IMR-90 (cell line): ENCODE measurements at regions not wholly inside any gene's neighbourhood (a gene's known extent, or its start where the extent isn't known, plus 50 kb on each side); places are given as distances from the start of the nearest gene placed in this dataset.

ENCODE experiments used
- ATAC-seq: fragments of 200-7000 bp; cut with Tn5 transposase; 2 replicates; pipeline ENCODE4 v1.9.1; 2020; ENCODE audit warnings: low read depth, mild to moderate bottlenecking, moderate library complexity
- BruUV-seq: library from RNA; stranded (reverse); fragments of 400-500 nt; replicated peaks from 2 replicates; lab custom pipeline; 2021; lab: Mats Ljungman, UMichigan
- CTCF ChIA-PET: fragments of 300-600 bp; formaldehyde crosslinking; extraction: SDS; loops from one replicate; lab custom pipeline; 2021; ENCODE audit warnings: antibody characterized with exemption; lab: Yijun Ruan, JAX
- POLR2A ChIA-PET: fragments of 300-600 bp; sonication (Branson Sonifier 250); formaldehyde crosslinking; loops from one replicate; lab custom pipeline; 2022; ENCODE audit warnings: antibody characterized with exemption; ENCODE audit not compliant: unreplicated experiment; lab: Charles Lee
- DNase-seq: peaks from one replicate; pipeline ENCODE4 v3.0.0; 2013
- H2AFZ ChIP-seq: replicated peaks from 2 replicates; pipeline ENCODE3; 2013; ENCODE audit warnings: low read length, mild to moderate bottlenecking; ENCODE audit not compliant: poor library complexity
- H2AK5ac ChIP-seq: 2 replicates; pipeline ENCODE4 v1.6.1; 2013; ENCODE audit warnings: low read depth, low read length, inconsistent platforms
- H2AK9ac ChIP-seq: replicated peaks from 2 replicates; pipeline ENCODE3; 2013; ENCODE audit warnings: mild to moderate bottlenecking, low read depth, low read length, moderate library complexity; ENCODE audit not compliant: poor library complexity
- H2BK120ac ChIP-seq: 2 replicates; pipeline ENCODE4 v1.6.1; 2013; ENCODE audit warnings: low read depth, low read length, inconsistent platforms
- H2BK15ac ChIP-seq: 3 replicates; pipeline ENCODE4 v1.6.1; 2013; ENCODE audit warnings: low read depth, low read length, inconsistent platforms
- H2BK20ac ChIP-seq: 2 replicates; pipeline ENCODE4 v1.6.1; 2013; ENCODE audit warnings: low read depth, mild to moderate bottlenecking, inconsistent platforms, low read length, moderate library complexity
- H2BK5ac ChIP-seq: 2 replicates; pipeline ENCODE4 v1.6.1; 2013; ENCODE audit warnings: mild to moderate bottlenecking, low read depth, low read length, inconsistent platforms; ENCODE audit not compliant: poor library complexity, severe bottlenecking
- H3K14ac ChIP-seq: replicated peaks from 2 replicates; pipeline ENCODE4 v1.6.1; 2013; ENCODE audit warnings: low read depth, low read length, inconsistent platforms
- H3K18ac ChIP-seq: 2 replicates; pipeline ENCODE4 v1.6.1; 2013; ENCODE audit warnings: low read depth, low read length, control low read depth
- H3K23ac ChIP-seq: 2 replicates; pipeline ENCODE4 v1.6.1; 2013; ENCODE audit warnings: low read depth, low read length, inconsistent platforms
- H3K27ac ChIP-seq: 2 replicates; pipeline ENCODE4 v1.5.1; 2013; ENCODE audit warnings: mild to moderate bottlenecking, control low read depth, low read length; ENCODE audit not compliant: insufficient read depth
- H3K27me3 ChIP-seq: 2 replicates; pipeline ENCODE4 v1.6.1; 2013; ENCODE audit warnings: low read length; ENCODE audit not compliant: control insufficient read depth, insufficient read depth
- H3K36me3 ChIP-seq: 2 replicates; pipeline ENCODE4 v1.6.1; 2013; ENCODE audit warnings: low read length, mixed read lengths; ENCODE audit not compliant: control insufficient read depth, insufficient read depth
- H3K4ac ChIP-seq: 2 replicates; pipeline ENCODE4 v1.6.1; 2013; ENCODE audit warnings: low read depth, low read length, inconsistent platforms
- H3K4me1 ChIP-seq: 2 replicates; pipeline ENCODE4 v1.6.1; 2013; ENCODE audit warnings: low read length, mixed read lengths; ENCODE audit not compliant: control insufficient read depth, insufficient read depth
- H3K4me2 ChIP-seq: 2 replicates; pipeline ENCODE4 v1.6.1; 2013; ENCODE audit warnings: low read depth, mild to moderate bottlenecking, control low read depth, low read length, moderate library complexity
- H3K4me3 ChIP-seq: 2 replicates; pipeline ENCODE4 v1.5.1; 2013; ENCODE audit warnings: low read depth, mild to moderate bottlenecking, control low read depth, low read length, moderate library complexity; ENCODE audit not compliant: insufficient read depth
- H3K56ac ChIP-seq: 2 replicates; pipeline ENCODE4 v1.6.1; 2013; ENCODE audit warnings: low read length, inconsistent platforms; ENCODE audit not compliant: insufficient read depth; ENCODE audit errors: extremely low read depth
- H3K79me1 ChIP-seq, 2 experiments: 2 replicates each; pipeline ENCODE4 v1.6.1; 2013; ENCODE audit warnings: low read length in 2 of 2, inconsistent platforms in 1 of 2, low read depth in 1 of 2
- H3K9ac ChIP-seq: 2 replicates; pipeline ENCODE4 v1.6.1; 2013; ENCODE audit warnings: low read depth, low read length, control low read depth
- H3K9me1 ChIP-seq: 2 replicates; pipeline ENCODE4 v1.6.1; 2013; ENCODE audit warnings: low read length, inconsistent platforms; ENCODE audit not compliant: insufficient read depth
- H3K9me3 ChIP-seq: 2 replicates; pipeline ENCODE4 v1.6.1; 2013; ENCODE audit warnings: low read length; ENCODE audit not compliant: control insufficient read depth, insufficient read depth
- H4K20me1 ChIP-seq: 2 replicates; pipeline ENCODE4 v1.6.1; 2013; ENCODE audit warnings: low read length, inconsistent platforms; ENCODE audit not compliant: insufficient read depth
- H4K5ac ChIP-seq: 2 replicates; pipeline ENCODE4 v1.6.1; 2013; ENCODE audit warnings: mild to moderate bottlenecking, low read depth, low read length, control low read depth
- H4K8ac ChIP-seq, 2 experiments: 2 replicates each; pipeline ENCODE4 v1.6.1; 2013; ENCODE audit warnings: low read depth in 2 of 2, low read length in 2 of 2, control low read depth in 1 of 2, inconsistent platforms in 1 of 2
- H4K91ac ChIP-seq: 2 replicates; pipeline ENCODE4 v1.6.1; 2013; ENCODE audit warnings: low read depth, low read length, inconsistent platforms; ENCODE audit not compliant: insufficient read depth
- CTCF ChIP-seq: conservative IDR thresholded peaks from 2 replicates; pipeline ENCODE4 v1.5.1; 2012; ENCODE audit warnings: mild to moderate bottlenecking, low read depth, low read length, improper control_type of control experiment
- MAFK ChIP-seq: IDR thresholded peaks from 2 replicates; pipeline ENCODE4 v1.6.1; 2012; ENCODE audit warnings: low read depth, low read length, improper control_type of control experiment
- MAZ ChIP-seq: IDR thresholded peaks from 2 replicates; pipeline ENCODE4 v1.6.1; 2012; ENCODE audit warnings: low read depth, mild to moderate bottlenecking, low read length, improper control_type of control experiment, moderate library complexity, borderline replicate concordance
- MXI1 ChIP-seq: IDR thresholded peaks from 2 replicates; pipeline ENCODE4 v1.6.1; 2012; ENCODE audit warnings: low read depth, mild to moderate bottlenecking, low read length, moderate library complexity, borderline replicate concordance
- POLR2A ChIP-seq: IDR thresholded peaks from 2 replicates; pipeline ENCODE4 v1.6.1; 2012; ENCODE audit warnings: mild to moderate bottlenecking, low read depth, low read length
- RFX5 ChIP-seq: IDR thresholded peaks from 2 replicates; pipeline ENCODE4 v1.8.0; 2012; ENCODE audit warnings: low read depth, mild to moderate bottlenecking, low read length, moderate library complexity
- SMC3 ChIP-seq: fragments of 150-350 bp; IDR thresholded peaks from 2 replicates; pipeline ENCODE4 v1.6.1; 2016; ENCODE audit warnings: low read depth, mild to moderate bottlenecking, antibody characterized with exemption, low read length, moderate library complexity
- WGBS, 2 experiments: methylation state at CpG; one replicate each; pipeline versions ENCODE4 v1.1.5 to v1.1.7; 2013; ENCODE audit warnings: missing lambda C conversion rate in 2 of 2; ENCODE audit not compliant: insufficient read length in 1 of 2; ENCODE audit errors: extremely low coverage in 2 of 2; 5-methylcytosine and 5-hydroxymethylcytosine counted together
- dilution Hi-C: fragments of 300-500 bp; cut with HindIII; formaldehyde crosslinking; loops from one replicate; pipeline ENCODE4 v1.14.3; 2018; ENCODE audit warnings: low sequenced_read_pairs; ENCODE audit not compliant: unreplicated experiment
- in situ Hi-C: fragments of 300-500 bp; cut with MboI; formaldehyde crosslinking; loops from 3 replicates; pipeline ENCODE4 v1.14.3; 2019; ENCODE audit warnings: low sequenced_read_pairs, inconsistent platforms, mixed read lengths
- intact Hi-C: fragments of 100-400 bp; cut with micrococcal nuclease; formaldehyde crosslinking; loops from 2 replicates; pipeline ENCODE4 v1.10.0; 2022
- TF ChIP-seq, protein P1 (sequence below): fragments of 150-350 bp; IDR thresholded peaks from 2 replicates; pipeline ENCODE4 v1.6.1; 2016; ENCODE audit warnings: low read depth, mild to moderate bottlenecking, low read length, moderate library complexity, borderline replicate concordance

GRCh38 chr10:128386231-128386630 is 260.0 kb upstream of the MKI67 start:
- H3K14ac ChIP-seq, result no peak overlapping the region
- ATAC-seq (no peak), DNase-seq (no peak)
- no peaks in the 10 kb centered on the region for H3K79me1 ChIP-seq
- H2BK20ac ChIP-seq, result no peak overlapping the region
- no peak overlapping the region for H2BK5ac ChIP-seq
- no peak overlapping the region for H3K4ac ChIP-seq
- CTCF ChIA-PET, result no interaction called here
- H4K91ac ChIP-seq, result no peak overlapping the region
- in situ Hi-C loops, result no loop called here
- no peak overlapping the region for H4K5ac ChIP-seq
- no peak overlapping the region for H3K56ac ChIP-seq
- H3K4me1 ChIP-seq, result no peaks in the 10 kb centered on the region
- 25% methylated on average over 5 of the region's 7 CpGs; no CpG with 5 or more reads in 1 of the 2 experiments for WGBS, 2 experiments
- H3K9me3 ChIP-seq, result peaks cover 37% of the 10 kb centered on the region
- no peak overlapping the region for H2AK9ac ChIP-seq
- no peak overlapping the region for H2BK120ac ChIP-seq
- no peak overlapping the region for H3K9ac ChIP-seq
- H2BK15ac ChIP-seq, result no peak overlapping the region
- no peak for TF ChIP-seq SMC3
- no peak for TF ChIP-seq MAFK
- no peak for TF ChIP-seq MAZ
- TF ChIP-seq MXI1, result no peak
- TF ChIP-seq, protein P1, sequence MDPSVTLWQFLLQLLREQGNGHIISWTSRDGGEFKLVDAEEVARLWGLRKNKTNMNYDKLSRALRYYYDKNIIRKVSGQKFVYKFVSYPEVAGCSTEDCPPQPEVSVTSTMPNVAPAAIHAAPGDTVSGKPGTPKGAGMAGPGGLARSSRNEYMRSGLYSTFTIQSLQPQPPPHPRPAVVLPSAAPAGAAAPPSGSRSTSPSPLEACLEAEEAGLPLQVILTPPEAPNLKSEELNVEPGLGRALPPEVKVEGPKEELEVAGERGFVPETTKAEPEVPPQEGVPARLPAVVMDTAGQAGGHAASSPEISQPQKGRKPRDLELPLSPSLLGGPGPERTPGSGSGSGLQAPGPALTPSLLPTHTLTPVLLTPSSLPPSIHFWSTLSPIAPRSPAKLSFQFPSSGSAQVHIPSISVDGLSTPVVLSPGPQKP, result no peak
- TF ChIP-seq CTCF, result no peak
- no peak for TF ChIP-seq RFX5
- TF ChIP-seq POLR2A, result no peak
- no peak overlapping the region for H3K18ac ChIP-seq
- H3K9me1 ChIP-seq, result no peaks in the 10 kb centered on the region
- no peak overlapping the region for H3K23ac ChIP-seq
- intact Hi-C loops, result no loop called here
- H3K36me3 ChIP-seq, result no peaks in the 10 kb centered on the region
- dilution Hi-C loops, result no loop called here
- no peaks in the 10 kb centered on the region for H3K27me3 ChIP-seq
- H4K20me1 ChIP-seq, result no peaks in the 10 kb centered on the region
- POLR2A ChIA-PET, result no interaction called here
- H2AFZ ChIP-seq, result no peak overlapping the region
- BruUV-seq, result no TSS peak
- H3K27ac ChIP-seq, result no peak overlapping the region
- H4K8ac ChIP-seq, result no peak overlapping the region
- H3K4me3 ChIP-seq, result no peak overlapping the region
- H3K4me2 ChIP-seq, result no peak overlapping the region
- no peak overlapping the region for H2AK5ac ChIP-seq
